GM18868 (cell line): ENCODE measurements at regions not wholly inside any gene's neighbourhood (a gene's known extent, or its start where the extent isn't known, plus 50 kb on each side); places are given as distances from the start of the nearest gene placed in this dataset.

Source experiments
- ATAC-seq: cut with Tn5 transposase; IDR thresholded peaks from one replicate; pipeline ENCODE4 v1.9.1; 2021; ENCODE audit warnings: mild to moderate bottlenecking, moderate library complexity; ENCODE audit not compliant: unreplicated experiment

DNA sequence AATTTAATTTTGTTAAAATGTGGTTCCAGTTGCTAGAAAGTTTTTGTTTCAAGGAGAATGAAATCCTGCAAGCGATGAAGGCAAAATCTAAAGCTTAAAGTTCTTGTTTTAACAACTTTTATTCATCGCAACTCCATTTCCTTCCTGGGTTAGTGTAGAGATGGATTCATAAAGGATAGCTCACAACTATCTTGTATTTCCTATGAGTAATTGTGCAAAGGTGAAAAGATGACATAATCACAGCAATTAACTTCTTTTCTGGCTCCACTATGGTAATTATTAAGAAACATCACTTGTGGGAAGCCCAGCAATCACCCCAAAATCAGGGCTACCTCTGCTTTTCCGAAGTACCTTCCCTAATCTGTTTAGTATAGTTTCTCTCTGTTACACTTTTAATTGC, 80.8 kb upstream of the SEMA6A start:
- no peak for ATAC-seq

- ATAC-seq: no peak
Measured at GRCh38 chr5:116654925-116655324, 80.3 kb upstream of the SEMA6A start.

GRCh38 chr5:116652903-116653302, 78.3 kb upstream of the SEMA6A start:
- ATAC-seq: no peak

- peak; percentile 97 for ATAC-seq
Measured at GRCh38 chr5:116652196-116652729, 77.6 kb upstream of the SEMA6A start.

DNA sequence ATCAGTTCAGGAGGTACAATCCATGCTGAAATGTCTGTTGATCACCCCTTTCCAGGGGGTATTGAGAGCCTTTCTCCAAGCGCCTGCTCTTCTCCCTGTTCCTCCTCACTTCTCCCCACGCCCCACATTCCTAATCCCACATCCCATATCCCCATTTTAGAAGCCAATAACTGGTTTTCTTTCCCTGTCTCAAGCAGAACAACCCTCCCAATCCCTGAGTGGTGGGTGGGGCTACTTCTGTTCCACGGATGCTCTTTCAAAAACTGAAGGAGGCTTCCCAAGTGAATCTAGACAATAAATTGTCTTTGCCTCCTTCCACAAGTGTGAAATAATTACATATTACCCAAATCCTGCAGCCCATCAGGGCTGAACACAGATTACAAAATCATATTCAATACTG, 77.0 kb upstream of the SEMA6A start:
- no peak for ATAC-seq

- no peak for ATAC-seq
Measured at GRCh38 chr5:116650964-116651363, 76.3 kb upstream of the SEMA6A start.

- no peak for ATAC-seq
Measured at GRCh38 chr5:116650544-116650943, 75.9 kb upstream of the SEMA6A start.

GRCh38 chr5:116646611-116647289, 72.1 kb upstream of the SEMA6A start:
- ATAC-seq: peak; percentile 43

DNA sequence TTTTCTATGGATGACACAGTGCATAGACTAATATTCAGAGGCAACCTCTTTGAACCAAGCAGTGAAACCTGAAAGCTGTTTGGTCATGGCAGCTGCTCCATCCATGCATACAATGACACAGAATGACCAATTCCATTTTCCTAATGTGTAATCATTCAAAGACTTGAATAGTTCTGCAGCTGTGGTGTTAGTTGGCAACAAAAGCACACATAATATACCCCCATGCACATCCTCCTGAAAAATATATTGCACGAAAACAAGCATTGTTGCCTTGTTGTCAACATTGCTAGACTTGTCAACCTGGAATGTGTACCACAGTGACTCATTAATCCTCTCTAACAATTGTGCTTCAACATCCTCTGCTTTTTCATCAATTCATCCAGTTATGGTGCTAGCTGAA, 71.0 kb upstream of the SEMA6A start:
- ATAC-seq: peak; percentile 86

DNA sequence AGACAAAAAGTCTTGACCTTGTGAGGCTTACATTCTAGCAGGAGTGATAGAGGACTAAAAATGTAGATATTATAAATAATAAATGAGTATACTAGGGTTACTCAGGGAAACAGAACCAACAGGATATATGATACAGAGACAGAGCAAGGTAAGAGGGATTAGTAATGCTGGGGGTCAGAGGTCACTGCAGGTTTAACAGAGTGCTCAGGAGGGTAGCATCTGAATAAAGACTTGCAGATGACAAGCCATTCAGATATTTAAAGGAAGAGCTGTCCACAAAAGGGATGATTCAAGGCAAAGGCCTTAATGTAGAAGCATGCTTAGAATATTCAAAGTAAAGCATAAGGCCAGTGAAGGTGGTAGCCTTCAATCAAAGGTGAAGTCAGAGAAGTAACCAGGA, 65.6 kb upstream of the SEMA6A start:
- no peak for ATAC-seq

GRCh38 chr5:116637149-116637740, 62.6 kb upstream of the SEMA6A start:
- ATAC-seq: no peak

- ATAC-seq: peak; percentile 86
Measured at GRCh38 chr5:116632890-116633289, 58.3 kb upstream of the SEMA6A start.

GRCh38 chr5:116631147-116631546, 56.5 kb upstream of the SEMA6A start:
- ATAC-seq: no peak

GRCh38 chr5:116629168-116629567, 54.5 kb upstream of the SEMA6A start:
- ATAC-seq: no peak

DNA sequence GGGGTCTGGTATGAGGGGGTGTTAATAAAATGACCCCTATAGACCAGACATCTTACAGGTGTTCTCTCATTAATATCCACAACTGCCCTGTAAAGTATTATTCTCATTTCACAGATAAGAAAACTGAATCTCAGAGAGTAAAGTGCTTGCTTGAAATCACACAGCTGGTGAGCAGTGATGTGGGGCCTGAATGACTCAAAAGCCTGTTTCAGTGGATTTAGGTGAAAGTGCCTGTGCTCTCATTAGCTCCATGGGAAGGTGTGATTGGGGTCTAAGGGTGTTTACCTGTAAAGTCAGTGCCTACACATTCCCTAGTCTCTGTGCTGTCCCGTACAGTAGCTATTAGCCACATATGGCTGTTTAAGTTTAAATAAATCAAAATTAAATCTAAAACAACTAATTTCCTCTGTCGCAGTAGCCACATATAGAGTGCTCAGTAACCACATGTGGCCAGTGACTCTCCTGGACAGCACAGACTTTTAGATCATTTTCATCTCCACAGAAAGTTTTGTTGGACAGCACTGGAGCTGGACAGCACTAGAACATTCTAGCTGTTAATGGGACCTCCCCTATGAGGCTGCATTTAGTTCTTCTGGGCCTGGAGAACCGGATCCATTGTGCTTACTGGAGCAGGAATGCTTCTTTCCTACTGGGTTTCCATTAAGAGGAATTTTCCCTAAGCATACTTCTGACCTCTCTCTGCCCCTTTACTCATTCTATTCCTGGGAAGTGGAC, 52.5 kb upstream of the SEMA6A start:
- peak; percentile 96 for ATAC-seq

DNA sequence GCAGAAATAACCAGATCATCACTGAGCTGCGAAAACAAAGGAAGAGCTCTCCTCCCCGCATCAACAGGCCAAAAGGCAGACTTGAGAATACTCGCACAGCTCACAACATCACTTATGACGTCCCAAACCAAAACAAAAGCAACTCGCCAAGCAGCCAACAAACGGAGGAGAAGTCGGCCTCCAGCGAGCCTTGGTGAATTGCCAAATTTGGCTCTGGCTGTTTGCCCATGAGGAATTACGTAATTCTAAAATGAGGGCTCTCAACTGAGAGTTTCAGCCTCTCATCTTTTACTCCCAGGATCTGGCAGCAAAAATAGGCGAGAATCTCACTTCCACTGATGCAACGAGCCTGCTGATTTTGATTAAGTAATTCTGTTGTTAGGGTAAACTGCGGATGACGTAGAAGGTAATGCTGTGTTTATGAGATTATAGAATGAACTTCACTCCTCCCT, 51.7 kb upstream of the SEMA6A start:
- no peak for ATAC-seq
